ENCODE measurements at regions not wholly inside any gene's neighbourhood (a gene's known extent, or its start where the extent isn't known, plus 50 kb on each side); places are given as distances from the start of the nearest gene placed in this dataset.

GRCh38 chr4:176843710-176844109 is 51.0 kb upstream of the VEGFC start:
- DNase-seq (ENCODE audit: low read depth in 1 of 2, low spot score in 1 of 2): no peak

GRCh38 chr4:176844448-176844847 is 51.7 kb upstream of the VEGFC start:
- no peak for DNase-seq (ENCODE audit: low read depth in 1 of 2, low spot score in 1 of 2)

GRCh38 chr4:176845636-176846035 is 52.9 kb upstream of the VEGFC start:
- no peak for DNase-seq (ENCODE audit: low read depth in 1 of 2, low spot score in 1 of 2)

- no peak for DNase-seq (ENCODE audit: low read depth in 1 of 2, low spot score in 1 of 2)
These were observed 56.4 kb upstream of the VEGFC start for GRCh38 chr4:176849076-176849475.

GRCh38 chr4:176850436-176850835 is 57.7 kb upstream of the VEGFC start:
- DNase-seq (ENCODE audit: low read depth in 1 of 2, low spot score in 1 of 2): no peak

- no peak for DNase-seq (ENCODE audit: low read depth in 1 of 2, low spot score in 1 of 2)
These were observed 63.7 kb upstream of the VEGFC start for GRCh38 chr4:176856421-176856820.

GRCh38 chr4:176858839-176859238 is 66.1 kb upstream of the VEGFC start:
- DNase-seq (ENCODE audit: low read depth in 1 of 2, low spot score in 1 of 2): no peak

GRCh38 chr4:176864238-176864637 is 71.5 kb upstream of the VEGFC start:
- DNase-seq (ENCODE audit: low read depth in 1 of 2, low spot score in 1 of 2): no peak

- no peak for DNase-seq (ENCODE audit: low read depth in 1 of 2, low spot score in 1 of 2)
These were observed 76.0 kb upstream of the VEGFC start for GRCh38 chr4:176868676-176869075.

- DNase-seq (ENCODE audit: low read depth in 1 of 2, low spot score in 1 of 2): no peak
These were observed 79.7 kb upstream of the VEGFC start for GRCh38 chr4:176872461-176872860.

GRCh38 chr4:176874721-176875445 is 82.2 kb upstream of the VEGFC start:
- no peak for DNase-seq (ENCODE audit: low read depth in 1 of 2, low spot score in 1 of 2)

- DNase-seq (ENCODE audit: low read depth in 1 of 2, low spot score in 1 of 2): no peak
These were observed 82.8 kb upstream of the VEGFC start for GRCh38 chr4:176875446-176875930.

GRCh38 chr4:176879380-176880116 is 86.8 kb upstream of the VEGFC start:
- no peak for DNase-seq (ENCODE audit: low read depth in 1 of 2, low spot score in 1 of 2)

- DNase-seq (ENCODE audit: low read depth in 1 of 2, low spot score in 1 of 2): no peak
These were observed 89.5 kb upstream of the VEGFC start for GRCh38 chr4:176882206-176882605.

- no peak for DNase-seq (ENCODE audit: low read depth in 1 of 2, low spot score in 1 of 2)
These were observed 90.4 kb upstream of the VEGFC start for GRCh38 chr4:176883108-176883550.

- no peak for DNase-seq (ENCODE audit: low read depth in 1 of 2, low spot score in 1 of 2)
These were observed 91.1 kb upstream of the VEGFC start for GRCh38 chr4:176883681-176884418.

GRCh38 chr4:176885224-176885623 is 92.5 kb upstream of the VEGFC start:
- no peak for DNase-seq (ENCODE audit: low read depth in 1 of 2, low spot score in 1 of 2)

GRCh38 chr4:176886135-176886534 is 93.4 kb upstream of the VEGFC start:
- DNase-seq (ENCODE audit: low read depth in 1 of 2, low spot score in 1 of 2): no peak

- DNase-seq (ENCODE audit: low read depth in 1 of 2, low spot score in 1 of 2): no peak
These were observed 97.1 kb upstream of the VEGFC start for GRCh38 chr4:176889776-176890175.

- no peak for DNase-seq (ENCODE audit: low read depth in 1 of 2, low spot score in 1 of 2)
These were observed 101.8 kb upstream of the VEGFC start for GRCh38 chr4:176894498-176894897.

- DNase-seq (ENCODE audit: low read depth in 1 of 2, low spot score in 1 of 2): no peak
These were observed 103.5 kb upstream of the VEGFC start for GRCh38 chr4:176896211-176896610.

- DNase-seq (ENCODE audit: low read depth in 1 of 2, low spot score in 1 of 2): no peak
These were observed 104.5 kb upstream of the VEGFC start for GRCh38 chr4:176897226-176897625.

Measured in stimulated activated CD4-positive, alpha-beta T cell treated with anti-CD3 and anti-CD28 coated beads, Interleukin-15, amount 100 ng/mL, for 1 hour (primary cell).